ENCODE measurements at regions not wholly inside any gene's neighbourhood (a gene's known extent, or its start where the extent isn't known, plus 50 kb on each side); places are given as distances from the start of the nearest gene placed in this dataset.
A peak's percentile ranks its signal among the peaks of the same experiment; 100 is the strongest.

GRCh38 chr4:3862640-3863420 lies 96.6 kb downstream of the ADRA2C start:
- intact Hi-C loops (cut with DNase I; ENCODE audit: low total_unique reads): no loop called here
- H3K4me1 ChIP-seq: no peaks in the 10 kb centered on the region
- in situ Hi-C loops (cut with MboI; ENCODE audit: low sequenced_read_pairs in 4 of 4): no loop called here
- no peak for TF ChIP-seq POLR2A (IDR thresholded peaks at IDR 0.05)
- TF ChIP-seq, protein P1, sequence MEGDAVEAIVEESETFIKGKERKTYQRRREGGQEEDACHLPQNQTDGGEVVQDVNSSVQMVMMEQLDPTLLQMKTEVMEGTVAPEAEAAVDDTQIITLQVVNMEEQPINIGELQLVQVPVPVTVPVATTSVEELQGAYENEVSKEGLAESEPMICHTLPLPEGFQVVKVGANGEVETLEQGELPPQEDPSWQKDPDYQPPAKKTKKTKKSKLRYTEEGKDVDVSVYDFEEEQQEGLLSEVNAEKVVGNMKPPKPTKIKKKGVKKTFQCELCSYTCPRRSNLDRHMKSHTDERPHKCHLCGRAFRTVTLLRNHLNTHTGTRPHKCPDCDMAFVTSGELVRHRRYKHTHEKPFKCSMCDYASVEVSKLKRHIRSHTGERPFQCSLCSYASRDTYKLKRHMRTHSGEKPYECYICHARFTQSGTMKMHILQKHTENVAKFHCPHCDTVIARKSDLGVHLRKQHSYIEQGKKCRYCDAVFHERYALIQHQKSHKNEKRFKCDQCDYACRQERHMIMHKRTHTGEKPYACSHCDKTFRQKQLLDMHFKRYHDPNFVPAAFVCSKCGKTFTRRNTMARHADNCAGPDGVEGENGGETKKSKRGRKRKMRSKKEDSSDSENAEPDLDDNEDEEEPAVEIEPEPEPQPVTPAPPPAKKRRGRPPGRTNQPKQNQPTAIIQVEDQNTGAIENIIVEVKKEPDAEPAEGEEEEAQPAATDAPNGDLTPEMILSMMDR (IDR thresholded peaks at IDR 0.05 in 4 of 5, conservative IDR thresholded peaks at IDR 0.05 in 1 of 5): no peak
- no peak overlapping the region for H3K27ac ChIP-seq
- ATAC-seq (peak in 1 of 2 donors; percentile 26), DNase-seq (no peak)
- H3K27me3 ChIP-seq: peaks cover 32 to 35% (median 32%) of the 10 kb centered on the region in 3 donors
- H3K4me3 ChIP-seq: no peak overlapping the region
- H3K9me3 ChIP-seq: no peaks in the 10 kb centered on the region
- H3K36me3 ChIP-seq: no peaks in the 10 kb centered on the region

GRCh38 chr4:3863841-3864741 lies 97.9 kb downstream of the ADRA2C start:
- H3K36me3 ChIP-seq: no peaks in the 10 kb centered on the region
- in situ Hi-C loops (cut with MboI; ENCODE audit: low sequenced_read_pairs in 4 of 4): no loop called here
- no peak overlapping the region for H3K27ac ChIP-seq
- ATAC-seq: no peak
- H3K27me3 ChIP-seq: peaks cover 29 to 30% (median 29%) of the 10 kb centered on the region in 3 donors
- H3K9me3 ChIP-seq: no peaks in the 10 kb centered on the region
- no peak for TF ChIP-seq POLR2A (IDR thresholded peaks at IDR 0.05)
- TF ChIP-seq, protein P1 (IDR thresholded peaks at IDR 0.05 in 4 of 5, conservative IDR thresholded peaks at IDR 0.05 in 1 of 5): no peak
- intact Hi-C loops (cut with DNase I; ENCODE audit: low total_unique reads): no loop called here
- H3K4me1 ChIP-seq: no peaks in the 10 kb centered on the region
- H3K4me3 ChIP-seq: no peak overlapping the region
- peak in 1 of 2 donors; percentile 8 for DNase-seq

DNA sequence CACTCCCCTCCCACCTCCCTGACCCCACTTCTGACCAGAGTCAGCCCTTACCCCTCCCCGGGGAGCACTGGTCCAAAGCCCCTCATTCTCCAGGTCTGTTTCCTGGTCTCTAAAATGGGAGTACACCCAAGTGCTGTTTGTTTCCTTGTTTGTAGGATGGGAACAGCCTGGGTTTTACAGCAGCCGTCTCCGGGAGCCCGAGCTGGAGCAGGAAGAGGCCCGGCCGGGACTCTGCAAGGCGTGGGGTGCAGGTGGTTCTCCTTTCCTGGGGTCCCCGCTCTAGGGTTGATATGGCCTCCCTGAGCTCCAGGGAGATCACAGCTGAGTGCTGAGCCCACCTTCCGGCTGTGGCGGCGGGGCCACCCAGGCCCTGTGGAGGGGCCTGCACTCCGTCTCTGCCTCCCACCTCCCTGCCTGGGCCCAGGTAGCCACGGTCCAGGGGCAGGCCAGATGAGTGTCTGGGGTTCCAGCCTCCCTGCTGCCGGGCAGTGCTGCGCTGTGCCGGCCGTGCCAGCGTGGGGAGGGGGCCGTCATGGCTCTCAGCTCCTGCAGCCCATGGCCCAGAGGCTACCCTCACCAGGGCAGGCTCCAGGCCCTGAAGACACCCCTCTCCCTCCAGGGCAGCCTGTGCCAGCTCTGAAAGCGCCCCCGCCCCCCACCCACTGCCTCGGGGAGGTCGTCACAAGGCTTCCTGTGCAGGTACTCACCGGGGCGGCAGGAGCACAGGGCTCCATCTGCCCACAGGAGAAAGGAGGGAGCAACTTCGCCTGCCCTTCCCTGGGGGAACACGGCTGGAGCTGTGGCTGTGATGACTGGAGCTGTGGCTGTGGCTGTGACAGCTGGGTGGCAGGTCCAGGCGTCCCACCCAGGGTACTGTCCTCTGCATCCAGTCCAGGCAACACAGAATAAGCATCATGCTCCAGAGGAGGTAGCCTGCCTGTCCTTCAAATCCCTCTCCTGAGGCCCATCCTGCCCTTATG lies 98.8 kb downstream of the ADRA2C start:
- Histone ChIP-seq H3K27ac (no peak overlapping the region), H3K4me1 (no peaks in the 10 kb centered on the region), H3K9me3 (no peaks in the 10 kb centered on the region), H3K27me3 (peaks cover 23 to 28% (median 27%) of the 10 kb centered on the region in 3 donors), H3K36me3 (no peaks in the 10 kb centered on the region), H3K4me3 (no peak overlapping the region)
- intact Hi-C loops (cut with DNase I; ENCODE audit: low total_unique reads) (no loop called here), in situ Hi-C loops (cut with MboI; ENCODE audit: low sequenced_read_pairs in 4 of 4) (no loop called here)
- DNase-seq: no peak
- no peak for ATAC-seq
- TF ChIP-seq POLR2A (IDR thresholded peaks at IDR 0.05): no peak
- TF ChIP-seq, protein P1 (IDR thresholded peaks at IDR 0.05 in 4 of 5, conservative IDR thresholded peaks at IDR 0.05 in 1 of 5): no peak

Measured in gastrocnemius medialis (tissue), 4 donors.